Right atrium auricular region (tissue), 2 donors: ENCODE measurements at regions not wholly inside any gene's neighbourhood (a gene's known extent, or its start where the extent isn't known, plus 50 kb on each side); places are given as distances from the start of the nearest gene placed in this dataset.

Source experiments
- DNase-seq: peaks from one replicate; pipeline ENCODE4 v3.0.0-alpha.2; 2019; ENCODE audit warnings: low spot score
- H3K27ac ChIP-seq, 2 donors: fragments of 200-600 bp; sonication (generic); 1 replicate in 1 of 2; 2 replicates in 1 of 2; pipeline ENCODE4 v1.5.1; 2016 to 2019
- H3K27me3 ChIP-seq, 2 donors: fragments of 200-600 bp; sonication (generic); one replicate each; pipeline versions ENCODE4 v1.5.1 to v1.6.0; 2017 to 2019
- H3K36me3 ChIP-seq: fragments of 200-600 bp; sonication (generic); one replicate; pipeline ENCODE4 v1.5.1; 2016
- H3K4me1 ChIP-seq, 2 donors: fragments of 200-600 bp; sonication (generic); one replicate each; pipeline versions ENCODE4 v1.5.1 to v1.6.0; 2017 to 2019
- H3K4me3 ChIP-seq, 2 donors: fragments of 200-600 bp; sonication (generic); 1 replicate in 1 of 2; 2 replicates in 1 of 2; pipeline ENCODE4 v1.5.1; 2017 to 2019; ENCODE audit warnings: mild to moderate bottlenecking in 1 of 2, moderate library complexity in 1 of 2
- H3K9me3 ChIP-seq, 2 donors: fragments of 200-600 bp; sonication (generic); one replicate each; pipeline ENCODE4 v1.5.1; 2019
- TF ChIP-seq, protein P1 (sequence below), 2 donors: fragments of 200-600 bp; sonication (generic); IDR thresholded peaks; one replicate each; pipeline ENCODE4 v1.5.1; 2019; ENCODE audit warnings: antibody characterized with exemption in 2 of 2

DNA sequence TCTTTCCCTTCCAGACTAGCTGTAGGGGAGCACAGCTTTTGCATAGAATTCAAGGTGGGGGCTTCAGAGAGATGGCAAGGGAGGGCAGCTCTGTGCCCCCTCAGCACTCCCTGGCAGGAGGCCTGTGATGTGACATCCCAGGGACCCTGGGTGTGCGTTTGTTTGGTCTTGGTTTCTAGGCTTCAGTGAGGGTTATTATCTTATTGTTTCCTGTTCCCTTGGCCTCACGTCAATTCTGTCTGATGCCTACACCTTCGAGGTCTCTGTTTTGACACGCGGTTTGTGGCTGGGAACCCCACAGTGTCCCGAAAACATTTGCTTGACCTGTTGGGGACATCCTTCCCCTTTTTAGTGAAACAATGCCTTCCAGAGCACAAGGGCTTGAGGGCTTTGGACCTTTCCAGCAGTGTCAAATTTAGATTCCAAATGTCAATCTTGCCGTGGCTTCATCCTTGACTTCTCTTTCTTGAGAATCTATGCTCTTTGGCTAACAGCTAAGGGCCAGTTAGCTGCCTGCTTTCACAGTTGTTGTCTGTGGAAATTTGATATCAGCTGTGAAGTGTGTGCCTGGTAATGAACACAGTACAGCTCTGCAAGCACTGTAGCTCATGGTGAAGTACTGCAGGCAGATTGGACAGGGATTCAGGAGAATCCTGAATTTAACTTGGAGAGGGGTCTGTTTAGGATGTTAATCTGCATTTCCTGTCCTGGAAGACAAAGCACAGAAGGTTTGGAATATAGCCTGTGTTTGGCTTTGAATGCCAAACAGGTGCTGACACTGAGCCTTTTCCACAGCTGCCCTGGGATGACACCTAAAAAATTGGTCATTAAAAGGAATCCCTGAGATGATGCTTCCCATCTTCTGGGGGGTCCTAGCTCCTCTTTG, 108.2 kb upstream of the CXCR4 start:
- TF ChIP-seq, protein P1, sequence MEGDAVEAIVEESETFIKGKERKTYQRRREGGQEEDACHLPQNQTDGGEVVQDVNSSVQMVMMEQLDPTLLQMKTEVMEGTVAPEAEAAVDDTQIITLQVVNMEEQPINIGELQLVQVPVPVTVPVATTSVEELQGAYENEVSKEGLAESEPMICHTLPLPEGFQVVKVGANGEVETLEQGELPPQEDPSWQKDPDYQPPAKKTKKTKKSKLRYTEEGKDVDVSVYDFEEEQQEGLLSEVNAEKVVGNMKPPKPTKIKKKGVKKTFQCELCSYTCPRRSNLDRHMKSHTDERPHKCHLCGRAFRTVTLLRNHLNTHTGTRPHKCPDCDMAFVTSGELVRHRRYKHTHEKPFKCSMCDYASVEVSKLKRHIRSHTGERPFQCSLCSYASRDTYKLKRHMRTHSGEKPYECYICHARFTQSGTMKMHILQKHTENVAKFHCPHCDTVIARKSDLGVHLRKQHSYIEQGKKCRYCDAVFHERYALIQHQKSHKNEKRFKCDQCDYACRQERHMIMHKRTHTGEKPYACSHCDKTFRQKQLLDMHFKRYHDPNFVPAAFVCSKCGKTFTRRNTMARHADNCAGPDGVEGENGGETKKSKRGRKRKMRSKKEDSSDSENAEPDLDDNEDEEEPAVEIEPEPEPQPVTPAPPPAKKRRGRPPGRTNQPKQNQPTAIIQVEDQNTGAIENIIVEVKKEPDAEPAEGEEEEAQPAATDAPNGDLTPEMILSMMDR (IDR thresholded peaks at IDR 0.05) = no peak
- Histone ChIP-seq H3K4me1 (no peaks in the 10 kb centered on the region), H3K36me3 (no peaks in the 10 kb centered on the region), H3K9me3 (no peaks in the 10 kb centered on the region), H3K27ac (no peak overlapping the region), H3K27me3 (no peaks in the 10 kb centered on the region), H3K4me3 (no peak overlapping the region)
- DNase-seq = no peak

DNA sequence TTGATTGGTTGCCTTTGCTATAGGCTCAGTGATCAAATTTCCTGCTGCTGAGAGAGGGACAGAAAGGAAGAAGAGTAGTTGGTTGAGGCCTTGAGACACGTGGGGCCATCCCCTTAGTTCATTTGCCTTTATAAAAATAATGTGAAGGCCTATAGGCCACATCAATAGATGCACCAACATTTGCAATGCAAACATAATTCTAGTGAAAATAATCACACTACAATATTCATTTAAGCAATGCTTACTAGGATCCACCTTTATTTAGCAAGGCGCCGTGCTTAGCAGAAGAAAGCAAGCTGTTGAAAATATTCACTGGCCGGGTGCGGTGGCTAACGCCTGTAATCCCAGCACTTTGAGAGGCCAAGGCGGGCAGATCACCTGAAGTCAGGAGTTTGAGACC, 105.3 kb upstream of the CXCR4 start:
- Histone ChIP-seq H3K4me3 (no peak overlapping the region), H3K27me3 (no peaks in the 10 kb centered on the region), H3K36me3 (no peaks in the 10 kb centered on the region), H3K9me3 (no peaks in the 10 kb centered on the region), H3K4me1 (no peaks in the 10 kb centered on the region), H3K27ac (no peak overlapping the region)
- TF ChIP-seq, protein P1 (IDR thresholded peaks at IDR 0.05) = no peak
- DNase-seq = no peak

DNA sequence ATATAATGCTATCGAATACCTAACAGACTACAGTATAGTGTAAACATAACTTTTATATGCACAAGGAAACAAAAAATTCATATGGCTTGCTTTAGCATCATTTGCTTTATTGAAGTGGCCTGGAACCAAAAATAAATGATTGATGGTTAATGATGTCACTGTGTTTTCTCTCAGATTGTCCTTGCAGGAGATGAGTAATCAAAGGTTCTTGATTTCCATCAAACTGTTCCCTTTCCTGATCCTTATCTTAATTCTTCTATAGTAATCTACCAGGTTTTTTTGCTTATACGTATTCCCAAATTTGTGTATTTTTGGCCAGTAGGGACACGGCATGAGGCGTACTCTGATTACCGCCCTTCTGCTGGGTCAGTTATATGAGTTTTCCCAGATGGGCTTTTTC, 104.9 kb upstream of the CXCR4 start:
- no peak for DNase-seq
- no peak overlapping the region for H3K4me3 ChIP-seq
- no peaks in the 10 kb centered on the region for H3K4me1 ChIP-seq
- TF ChIP-seq, protein P1 (IDR thresholded peaks at IDR 0.05) = no peak
- no peaks in the 10 kb centered on the region for H3K27me3 ChIP-seq
- H3K27ac ChIP-seq = no peak overlapping the region
- no peaks in the 10 kb centered on the region for H3K9me3 ChIP-seq
- no peaks in the 10 kb centered on the region for H3K36me3 ChIP-seq

- Histone ChIP-seq H3K4me1 (no peaks in the 10 kb centered on the region), H3K27ac (no peak overlapping the region), H3K36me3 (no peaks in the 10 kb centered on the region), H3K27me3 (no peaks in the 10 kb centered on the region), H3K4me3 (no peak overlapping the region), H3K9me3 (no peaks in the 10 kb centered on the region)
- TF ChIP-seq, protein P1 (IDR thresholded peaks at IDR 0.05) = no peak
- no peak for DNase-seq
These were observed 103.1 kb upstream of the CXCR4 start for GRCh38 chr2:136221026-136221425.

DNA sequence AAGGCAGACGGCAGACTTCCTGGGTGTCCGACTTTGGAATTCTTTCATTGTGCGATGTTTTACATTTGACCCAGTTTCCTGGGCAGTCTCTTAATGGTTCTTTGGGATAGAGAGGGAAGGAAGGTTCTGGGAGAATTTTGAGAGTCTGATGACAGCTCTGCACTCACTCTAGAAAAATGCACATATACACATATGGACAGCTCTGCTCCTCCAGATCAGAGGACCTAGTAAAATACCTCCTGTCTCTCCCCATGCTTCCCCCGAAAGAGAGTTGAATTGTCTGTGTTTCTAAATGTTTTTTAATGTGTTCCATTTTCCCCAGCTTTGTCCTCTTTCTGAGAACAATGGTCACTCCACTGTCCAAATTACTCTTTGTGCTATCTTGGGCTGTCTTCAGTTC, 102.0 kb upstream of the CXCR4 start:
- Histone ChIP-seq H3K4me3 (no peak overlapping the region), H3K36me3 (no peaks in the 10 kb centered on the region), H3K9me3 (no peaks in the 10 kb centered on the region), H3K4me1 (no peaks in the 10 kb centered on the region), H3K27me3 (no peaks in the 10 kb centered on the region), H3K27ac (no peak overlapping the region)
- TF ChIP-seq, protein P1 (IDR thresholded peaks at IDR 0.05) = no peak
- no peak for DNase-seq

DNA sequence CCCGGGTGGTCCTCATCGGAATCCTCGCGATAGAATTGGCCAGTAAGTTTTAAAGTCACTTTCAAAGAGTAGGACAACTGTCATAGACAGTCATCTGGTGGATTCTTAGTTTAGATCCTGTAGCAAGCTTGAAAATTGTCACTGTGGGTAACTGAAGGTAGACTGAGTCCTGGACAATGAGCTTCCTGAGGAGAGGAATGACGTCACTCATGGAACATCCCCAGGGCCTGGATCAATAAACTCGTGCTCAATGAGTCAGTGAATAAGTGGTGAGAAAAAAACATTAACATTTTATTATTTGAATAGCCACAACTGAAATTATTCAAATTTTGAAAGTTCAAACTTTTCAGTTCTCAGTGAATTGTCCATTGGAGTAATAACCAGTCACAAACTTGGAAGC, 101.4 kb upstream of the CXCR4 start:
- Histone ChIP-seq H3K9me3 (no peaks in the 10 kb centered on the region), H3K36me3 (no peaks in the 10 kb centered on the region), H3K4me3 (no peak overlapping the region), H3K4me1 (no peaks in the 10 kb centered on the region), H3K27me3 (no peaks in the 10 kb centered on the region), H3K27ac (no peak overlapping the region)
- DNase-seq = no peak
- TF ChIP-seq, protein P1 (IDR thresholded peaks at IDR 0.05) = no peak
